H9 (cell line): ENCODE measurements at regions not wholly inside any gene's neighbourhood (a gene's known extent, or its start where the extent isn't known, plus 50 kb on each side); places are given as distances from the start of the nearest gene placed in this dataset.

ENCODE experiments used
- DNase-seq: peaks from one replicate; pipeline ENCODE4 v3.0.0-alpha.2; 2017
- H2AFZ ChIP-seq: one replicate; pipeline ENCODE4 v1.6.1; 2013; ENCODE audit warnings: mild to moderate bottlenecking, low read length, control low read depth, moderate library complexity
- H2AK5ac ChIP-seq: 2 replicates; pipeline ENCODE4 v1.6.1; 2013; ENCODE audit warnings: low read length, control low read depth, mixed read lengths; ENCODE audit not compliant: insufficient read length
- H2BK120ac ChIP-seq: one replicate; pipeline ENCODE4 v1.6.1; 2013; ENCODE audit warnings: low read depth, mild to moderate bottlenecking, low read length, control low read depth, inconsistent platforms; ENCODE audit not compliant: poor library complexity, severe bottlenecking
- H2BK12ac ChIP-seq: 2 replicates; pipeline ENCODE4 v1.6.1; 2013; ENCODE audit warnings: low read length, control low read depth, mixed read lengths, low read depth; ENCODE audit not compliant: insufficient read length
- H2BK15ac ChIP-seq: 2 replicates; pipeline ENCODE4 v1.6.1; 2013; ENCODE audit warnings: low read depth, low read length, control low read depth
- H2BK20ac ChIP-seq: one replicate; pipeline ENCODE4 v1.6.1; 2013; ENCODE audit warnings: low read depth, mild to moderate bottlenecking, low read length, control low read depth, inconsistent platforms; ENCODE audit not compliant: poor library complexity, severe bottlenecking
- H2BK5ac ChIP-seq: 2 replicates; pipeline ENCODE4 v1.6.1; 2013; ENCODE audit warnings: low read length, control low read depth, mixed read lengths; ENCODE audit not compliant: insufficient read length
- H3K14ac ChIP-seq: 2 replicates; pipeline ENCODE4 v1.6.1; 2013; ENCODE audit warnings: low read length, control low read depth; ENCODE audit not compliant: insufficient read depth
- H3K18ac ChIP-seq: 2 replicates; pipeline ENCODE4 v1.6.1; 2013; ENCODE audit warnings: low read depth, mild to moderate bottlenecking, mixed read lengths, low read length, control low read depth; ENCODE audit not compliant: insufficient read length
- H3K23ac ChIP-seq: 2 replicates; pipeline ENCODE4 v1.6.1; 2013; ENCODE audit warnings: low read length, control low read depth, mixed read lengths, low read depth; ENCODE audit not compliant: insufficient read length
- H3K23me2 ChIP-seq: 2 replicates; pipeline ENCODE4 v1.6.1; 2013; ENCODE audit warnings: low read depth, mild to moderate bottlenecking, mixed read lengths, low read length, control low read depth; ENCODE audit not compliant: insufficient read length, poor library complexity, severe bottlenecking
- H3K27ac ChIP-seq: 2 replicates; pipeline ENCODE4 v1.5.1; 2013; ENCODE audit warnings: low read length, control low read depth, mixed read lengths, low read depth; ENCODE audit not compliant: insufficient read length
- H3K27me3 ChIP-seq: 2 replicates; pipeline ENCODE4 v1.6.1; 2013; ENCODE audit warnings: low read length, control low read depth, inconsistent platforms; ENCODE audit not compliant: insufficient read depth
- H3K4ac ChIP-seq: 2 replicates; pipeline ENCODE4 v1.6.1; 2013; ENCODE audit warnings: low read depth, mild to moderate bottlenecking, control low read depth, inconsistent platforms, low read length, moderate library complexity
- H3K4me1 ChIP-seq: 2 replicates; pipeline ENCODE4 v1.6.1; 2013; ENCODE audit warnings: low read length, control low read depth, inconsistent platforms; ENCODE audit not compliant: insufficient read depth
- H3K4me2 ChIP-seq: 2 replicates; pipeline ENCODE4 v1.6.1; 2013; ENCODE audit warnings: low read length, control low read depth, mixed read lengths; ENCODE audit not compliant: insufficient read length, insufficient read depth
- H3K56ac ChIP-seq: 2 replicates; pipeline ENCODE4 v1.6.1; 2013; ENCODE audit warnings: low read depth, mild to moderate bottlenecking, mixed read lengths, low read length, control low read depth; ENCODE audit not compliant: insufficient read length
- H3K79me1 ChIP-seq: 2 replicates; pipeline ENCODE4 v1.6.1; 2013; ENCODE audit warnings: low read depth, mild to moderate bottlenecking, moderate library complexity, low read length, control low read depth, inconsistent platforms; ENCODE audit not compliant: insufficient read depth, poor library complexity, severe bottlenecking
- H3K79me2 ChIP-seq: 2 replicates; pipeline ENCODE4 v1.6.1; 2013; ENCODE audit warnings: low read length, control low read depth, inconsistent platforms; ENCODE audit not compliant: insufficient read depth
- H3K9ac ChIP-seq: 2 replicates; pipeline ENCODE4 v1.6.1; 2013; ENCODE audit warnings: low read length, control low read depth, mixed read lengths; ENCODE audit not compliant: insufficient read length; ENCODE audit errors: extremely low read depth
- H3K9me3 ChIP-seq: one replicate; pipeline ENCODE4 v1.6.1; 2013; ENCODE audit warnings: low read depth, low read length, inconsistent platforms; ENCODE audit not compliant: control insufficient read depth
- H3T11ph ChIP-seq: one replicate; pipeline ENCODE4 v1.6.1; 2013; ENCODE audit warnings: mild to moderate bottlenecking, low read length, control low read depth, inconsistent platforms
- H4K20me1 ChIP-seq: one replicate; pipeline ENCODE4 v1.6.1; 2013; ENCODE audit not compliant: control insufficient read depth, insufficient read length, insufficient read depth
- H4K5ac ChIP-seq: 2 replicates; pipeline ENCODE4 v1.6.1; 2013; ENCODE audit warnings: low read depth, mild to moderate bottlenecking, mixed read lengths, low read length, control low read depth; ENCODE audit not compliant: insufficient read length
- H4K8ac ChIP-seq: replicated peaks from 2 replicates; pipeline ENCODE4 v1.6.1; 2013; ENCODE audit warnings: low read length, control low read depth, mixed read lengths, low read depth; ENCODE audit not compliant: insufficient read length
- H4K91ac ChIP-seq: 2 replicates; pipeline ENCODE4 v1.6.1; 2013; ENCODE audit warnings: low read depth, mild to moderate bottlenecking, moderate library complexity, mixed read lengths, low read length, control low read depth; ENCODE audit not compliant: insufficient read length
- H3K27ac Mint-ChIP-seq, 3 experiments: 2 replicates in 2 of 3; 3 replicates in 1 of 3; pipeline ENCODE4 v1.8.0; 2020 to 2021; ENCODE audit warnings: mixed read lengths in 3 of 3, mild to moderate bottlenecking in 1 of 3, moderate library complexity in 1 of 3
- H3K27me3 Mint-ChIP-seq: 2 replicates; pipeline ENCODE4 v1.8.0; 2021; ENCODE audit warnings: low read depth, mild to moderate bottlenecking, moderate library complexity, mixed read lengths
- H3K36me3 Mint-ChIP-seq, 3 experiments: 2 replicates in 2 of 3; 3 replicates in 1 of 3; pipeline ENCODE4 v1.8.0; 2020 to 2021; ENCODE audit warnings: low read depth in 3 of 3, mixed read lengths in 3 of 3; ENCODE audit not compliant: insufficient read depth in 1 of 3
- H3K4me1 Mint-ChIP-seq, 2 experiments: 2 replicates each; pipeline ENCODE4 v1.8.0; 2020; ENCODE audit warnings: mixed read lengths in 2 of 2
- H3K4me3 Mint-ChIP-seq, 2 experiments: 2 replicates in 1 of 2; 3 replicates in 1 of 2; pipeline ENCODE4 v1.8.0; 2020 to 2021; ENCODE audit warnings: mild to moderate bottlenecking in 2 of 2, mixed read lengths in 2 of 2, moderate library complexity in 1 of 2
- H3K9me3 Mint-ChIP-seq, 2 experiments: 2 replicates in 1 of 2; 3 replicates in 1 of 2; pipeline ENCODE4 v1.8.0; 2020; ENCODE audit warnings: mild to moderate bottlenecking in 2 of 2, mixed read lengths in 2 of 2, moderate library complexity in 1 of 2
- WGBS: extraction: QIAGEN DNeasy Blood & Tissue Kit; methylation state at CpG from one replicate; pipeline ENCODE4 v1.1.7; 2013; ENCODE audit warnings: missing lambda C conversion rate, low lambda C conversion rate, mixed read lengths; ENCODE audit not compliant: insufficient read length; ENCODE audit errors: extremely low coverage; 5-methylcytosine and 5-hydroxymethylcytosine counted together
- TF ChIP-seq, protein P1 (sequence below): fragments of 200-600 bp; sonication (generic); conservative IDR thresholded peaks from 3 replicates; pipeline ENCODE4 v1.8.0; 2021; ENCODE audit warnings: antibody characterized with exemption, mild to moderate bottlenecking

DNA sequence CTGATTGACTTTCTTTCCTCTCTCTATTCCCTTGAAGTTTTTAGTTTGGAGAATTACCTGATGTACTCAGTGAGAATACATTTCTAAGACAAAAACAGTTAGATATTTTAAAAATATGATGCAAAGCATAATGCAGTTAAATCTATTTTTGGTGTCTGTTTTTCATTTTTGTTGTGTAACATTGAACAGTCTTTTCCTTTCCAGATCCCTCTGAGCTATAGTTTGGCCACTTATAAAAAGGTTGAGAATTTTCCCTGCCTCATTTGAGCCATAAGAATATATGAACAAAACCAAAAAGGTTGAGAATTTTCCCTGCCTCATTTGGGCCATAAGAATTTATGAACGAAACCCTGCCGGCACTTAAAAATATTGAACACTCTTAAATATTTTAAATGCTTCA is 57.0 kb upstream of the IPO5 start:
- no peak overlapping the region for H2BK12ac ChIP-seq
- H2BK20ac ChIP-seq: no peak overlapping the region
- H3K9ac ChIP-seq: no peak overlapping the region
- H3K79me1 ChIP-seq: no peaks in the 10 kb centered on the region
- H3K18ac ChIP-seq: no peak overlapping the region
- no peak overlapping the region for H3K56ac ChIP-seq
- no peak overlapping the region for H3K4me3 Mint-ChIP-seq
- no peak overlapping the region for H3T11ph ChIP-seq
- no peaks in the 10 kb centered on the region for H4K20me1 ChIP-seq
- DNase-seq: no peak
- H3K23me2 ChIP-seq: no peaks in the 10 kb centered on the region
- no peak overlapping the region for H4K91ac ChIP-seq
- H3K4me1 ChIP-seq: no peaks in the 10 kb centered on the region
- no peak overlapping the region for H3K14ac ChIP-seq
- no peak overlapping the region for H2AK5ac ChIP-seq
- H3K27me3 Mint-ChIP-seq: no peaks in the 10 kb centered on the region; the same call in 1 of the 2 replicates
- H3K27ac Mint-ChIP-seq: no peak overlapping the region
- H3K4me1 Mint-ChIP-seq: peaks cover 2 to 3% of the 10 kb centered on the region in 2 experiments
- peaks cover 10 to 15% of the 10 kb centered on the region in 2 experiments for H3K9me3 Mint-ChIP-seq
- TF ChIP-seq, protein P1, sequence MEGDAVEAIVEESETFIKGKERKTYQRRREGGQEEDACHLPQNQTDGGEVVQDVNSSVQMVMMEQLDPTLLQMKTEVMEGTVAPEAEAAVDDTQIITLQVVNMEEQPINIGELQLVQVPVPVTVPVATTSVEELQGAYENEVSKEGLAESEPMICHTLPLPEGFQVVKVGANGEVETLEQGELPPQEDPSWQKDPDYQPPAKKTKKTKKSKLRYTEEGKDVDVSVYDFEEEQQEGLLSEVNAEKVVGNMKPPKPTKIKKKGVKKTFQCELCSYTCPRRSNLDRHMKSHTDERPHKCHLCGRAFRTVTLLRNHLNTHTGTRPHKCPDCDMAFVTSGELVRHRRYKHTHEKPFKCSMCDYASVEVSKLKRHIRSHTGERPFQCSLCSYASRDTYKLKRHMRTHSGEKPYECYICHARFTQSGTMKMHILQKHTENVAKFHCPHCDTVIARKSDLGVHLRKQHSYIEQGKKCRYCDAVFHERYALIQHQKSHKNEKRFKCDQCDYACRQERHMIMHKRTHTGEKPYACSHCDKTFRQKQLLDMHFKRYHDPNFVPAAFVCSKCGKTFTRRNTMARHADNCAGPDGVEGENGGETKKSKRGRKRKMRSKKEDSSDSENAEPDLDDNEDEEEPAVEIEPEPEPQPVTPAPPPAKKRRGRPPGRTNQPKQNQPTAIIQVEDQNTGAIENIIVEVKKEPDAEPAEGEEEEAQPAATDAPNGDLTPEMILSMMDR: no peak
- no peak overlapping the region for H3K4me2 ChIP-seq
- no peak overlapping the region for H2AFZ ChIP-seq
- H4K5ac ChIP-seq: no peak overlapping the region
- H2BK120ac ChIP-seq: no peak overlapping the region
- H3K27ac ChIP-seq: no peak overlapping the region
- WGBS: no CpG with 5 or more reads among the region's 2 CpGs
- no peak overlapping the region for H2BK15ac ChIP-seq
- H3K9me3 ChIP-seq: no peaks in the 10 kb centered on the region
- H4K8ac ChIP-seq: no peak overlapping the region
- no peaks in the 10 kb centered on the region for H3K79me2 ChIP-seq
- H2BK5ac ChIP-seq: no peak overlapping the region
- no peak overlapping the region for H3K23ac ChIP-seq
- no peak overlapping the region for H3K4ac ChIP-seq
- no peaks in the 10 kb centered on the region for H3K27me3 ChIP-seq
- H3K36me3 Mint-ChIP-seq: peaks cover 0 to 7% (median 0%) of the 10 kb centered on the region in 3 experiments; a peak in 2 of 7 replicates
